NCI-H460 (cell line): ENCODE measurements at regions not wholly inside any gene's neighbourhood (a gene's known extent, or its start where the extent isn't known, plus 50 kb on each side); places are given as distances from the start of the nearest gene placed in this dataset.

Source experiments
- DNase-seq: peaks from one replicate; pipeline ENCODE4 v3.0.0-alpha.2; 2016; ENCODE audit warnings: low read depth; ENCODE audit errors: extremely low read depth
- small RNA-seq, 2 experiments: library from RNA; depleted of rRNA; stranded (forward); fragments of <200 nt; gene quantifications; one replicate each; pipeline ENCODE3, GENCODE V24; 2014

DNA sequence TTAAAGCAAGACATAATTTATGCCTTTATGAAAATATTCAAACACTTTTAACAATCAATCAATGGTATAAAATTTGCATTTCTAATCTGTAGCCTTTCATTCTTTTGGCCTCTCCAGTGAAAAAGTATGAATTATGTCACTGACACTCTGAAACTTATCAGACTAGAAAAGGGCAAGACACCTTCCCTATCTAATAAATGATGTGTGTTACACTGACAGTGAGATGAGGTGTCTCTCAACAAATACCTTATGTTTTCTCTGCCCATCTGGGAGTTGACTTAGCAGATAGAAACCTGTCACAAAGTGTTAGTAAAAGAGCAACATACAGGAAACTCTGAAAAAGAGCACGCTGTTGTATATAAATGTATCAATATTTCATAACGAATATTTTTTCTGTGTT, 94.2 kb upstream of the TECRL start:
- no peak for DNase-seq

DNA sequence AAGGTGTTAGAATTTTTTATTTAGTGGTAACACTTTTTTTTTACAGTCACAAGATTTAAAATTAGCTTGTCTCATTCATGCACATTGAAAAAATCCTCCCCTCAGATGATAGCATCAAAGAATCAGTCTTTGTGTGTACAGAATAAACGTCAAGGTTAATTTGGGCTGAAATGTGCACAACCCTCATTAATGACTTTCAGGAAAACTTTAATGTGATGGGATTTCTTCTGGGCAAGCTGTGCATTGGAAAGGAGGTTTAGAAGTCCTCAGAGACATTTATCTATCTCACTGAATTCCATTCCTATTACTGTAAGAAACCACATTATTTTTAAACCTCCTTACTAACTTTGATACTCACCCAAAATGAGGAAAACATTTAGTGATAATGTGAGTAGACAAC, 88.2 kb upstream of the TECRL start:
- DNase-seq, result no peak

DNA sequence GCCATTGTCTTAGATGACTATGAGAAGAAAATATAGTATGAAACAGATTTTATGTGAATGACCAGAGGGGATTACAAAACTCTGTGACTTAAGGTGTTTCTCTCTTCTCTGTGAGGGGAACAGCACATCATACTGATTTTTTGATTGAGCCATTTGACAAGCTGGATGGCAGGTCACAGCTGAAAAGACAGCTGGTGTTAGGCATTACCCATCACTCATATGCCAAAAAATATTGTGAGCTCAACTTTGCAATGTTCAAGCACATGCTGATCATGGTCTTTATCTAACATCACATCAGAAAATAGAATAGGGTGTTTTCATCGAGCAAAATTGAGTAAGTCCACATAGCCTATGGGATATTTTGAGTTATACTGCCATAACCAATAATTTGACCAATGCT, 86.7 kb upstream of the TECRL start:
- DNase-seq, result no peak

DNA sequence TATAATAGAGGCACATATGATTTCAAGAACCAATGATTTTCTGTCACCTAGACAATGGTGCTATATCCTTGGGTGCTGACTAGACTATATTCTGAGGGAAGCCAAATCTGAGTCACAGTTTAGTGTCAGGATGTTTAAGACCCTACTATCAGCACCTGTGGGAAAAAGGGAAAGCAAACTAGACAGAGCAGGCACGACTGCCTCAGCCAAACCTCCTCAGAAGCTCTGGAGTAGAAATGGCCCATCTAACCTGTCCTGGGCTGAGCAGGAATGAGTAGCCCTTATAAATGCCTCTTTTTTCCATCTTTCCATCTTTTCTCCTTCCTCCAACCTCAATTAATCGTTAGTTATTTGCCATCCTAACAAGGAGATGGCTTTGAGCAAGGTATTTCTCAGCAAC, 80.4 kb upstream of the TECRL start:
- no peak for DNase-seq

DNA sequence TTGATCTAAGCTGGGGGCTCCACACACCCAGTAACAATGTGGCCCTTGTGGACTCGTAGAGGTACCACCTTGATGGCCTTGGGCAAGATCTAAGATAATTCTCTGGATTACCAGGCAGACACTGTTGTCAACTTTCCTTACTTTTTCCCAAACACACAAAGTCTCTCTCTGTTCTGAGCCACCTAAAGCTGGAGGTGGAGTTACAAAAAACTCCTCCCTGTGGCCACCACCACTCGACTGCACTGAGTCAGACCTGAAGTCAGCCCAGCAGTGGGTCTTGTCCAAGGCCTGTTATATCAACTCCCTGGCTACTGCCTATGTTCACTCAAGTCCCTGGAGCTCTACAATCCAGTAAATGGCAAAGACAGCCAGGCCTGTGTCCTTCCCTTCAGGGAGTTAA, 70.1 kb upstream of the TECRL start:
- DNase-seq, result no peak

DNA sequence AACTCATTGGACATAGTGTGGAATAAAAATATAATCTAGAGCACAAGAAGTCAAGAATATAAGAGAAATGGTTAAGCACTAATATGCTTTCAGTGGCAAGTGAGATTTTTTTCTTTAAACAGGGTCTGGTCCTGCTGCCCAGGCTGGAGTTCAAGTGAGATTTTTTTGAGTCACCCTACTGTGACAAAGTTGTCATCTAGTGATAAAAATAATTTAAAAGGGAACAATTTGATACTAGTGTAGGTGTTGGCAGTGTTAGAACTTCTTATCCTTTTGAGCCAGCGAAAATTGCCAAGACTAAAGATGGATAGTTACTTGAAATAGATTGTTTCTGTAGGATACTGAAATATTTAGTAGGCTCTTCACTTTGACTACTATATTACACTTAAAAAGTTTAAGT, 67.9 kb upstream of the TECRL start:
- no peak for DNase-seq

DNA sequence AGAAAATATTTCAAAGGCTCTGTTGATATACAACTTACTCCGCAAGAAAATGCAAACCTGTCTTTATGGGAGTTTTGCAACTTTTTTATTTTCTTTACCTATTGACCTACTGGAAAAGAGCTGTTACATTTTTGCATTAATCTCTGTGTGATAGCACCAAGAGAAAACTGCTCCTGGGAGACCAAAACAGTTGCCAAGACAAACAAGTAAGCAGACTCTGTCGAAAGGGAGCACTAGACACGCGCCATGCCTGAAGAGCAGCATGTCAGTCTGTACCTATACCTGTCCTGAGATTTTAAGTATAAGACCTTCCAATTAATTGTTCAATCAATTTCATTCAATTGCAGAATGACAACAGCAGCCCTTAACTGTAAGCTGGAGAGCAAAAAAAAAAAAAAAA, 56.0 kb upstream of the TECRL start:
- no peak for DNase-seq

DNA sequence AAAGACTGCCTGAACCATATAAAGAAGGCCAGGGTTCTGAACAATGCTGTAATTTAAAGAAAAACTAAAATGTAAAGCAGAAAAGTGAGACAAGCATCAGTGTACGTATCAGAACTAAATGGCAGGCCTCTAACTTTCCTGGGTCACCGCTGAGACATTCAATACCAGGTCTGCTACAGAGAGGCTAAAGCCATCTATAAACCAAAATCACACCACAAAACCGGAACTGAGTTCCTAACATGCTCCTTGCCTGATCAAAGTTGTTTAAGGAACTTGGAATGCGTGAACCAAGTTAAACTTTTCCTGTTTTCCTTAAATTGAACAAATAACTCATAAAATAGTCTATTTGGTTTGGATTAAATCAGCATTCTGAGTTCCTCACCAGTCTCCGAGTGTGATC, 55.3 kb upstream of the TECRL start:
- no peak for DNase-seq

Small RNA genes in the stretch of these regions (small RNA-seq; reads per million reads assigned to genes)
- 0 reads per million in 2 experiments for gene MTCO3P27
- 0 reads per million in 2 experiments for gene MTND4LP31
